HG03025 (cell line): ENCODE measurements at regions not wholly inside any gene's neighbourhood (a gene's known extent, or its start where the extent isn't known, plus 50 kb on each side); places are given as distances from the start of the nearest gene placed in this dataset.
"Not testable (repeated sequence)": the region's sequence is repeated elsewhere in the genome, so short reads cannot be mapped to it uniquely, and the experiment has no call there.

Source experiments
- ATAC-seq: cut with Tn5 transposase; IDR thresholded peaks from one replicate; pipeline ENCODE4 v1.9.1; 2021; ENCODE audit warnings: mild to moderate bottlenecking, moderate library complexity; ENCODE audit not compliant: unreplicated experiment, low FRiP score

DNA sequence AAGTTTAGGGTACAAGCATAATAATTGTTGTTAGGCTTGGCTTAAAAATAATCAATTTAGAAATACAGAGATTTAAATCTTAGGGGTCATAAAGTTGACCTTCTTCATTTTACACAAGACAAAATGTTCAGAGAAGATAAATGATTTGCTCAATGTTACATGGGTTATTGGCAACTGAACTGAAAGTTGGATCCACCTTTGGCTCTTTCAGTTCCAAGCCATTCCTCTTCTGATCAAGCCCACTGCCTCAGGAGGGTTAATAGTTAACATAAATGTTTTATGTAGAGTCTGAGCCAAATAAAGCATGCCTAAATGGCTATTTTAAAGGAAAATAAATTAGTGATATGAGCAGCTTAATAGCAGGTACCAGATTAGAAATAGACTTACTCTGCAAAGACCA lies 79.1 kb upstream of the RHOBTB1 start:
- no peak for ATAC-seq

DNA sequence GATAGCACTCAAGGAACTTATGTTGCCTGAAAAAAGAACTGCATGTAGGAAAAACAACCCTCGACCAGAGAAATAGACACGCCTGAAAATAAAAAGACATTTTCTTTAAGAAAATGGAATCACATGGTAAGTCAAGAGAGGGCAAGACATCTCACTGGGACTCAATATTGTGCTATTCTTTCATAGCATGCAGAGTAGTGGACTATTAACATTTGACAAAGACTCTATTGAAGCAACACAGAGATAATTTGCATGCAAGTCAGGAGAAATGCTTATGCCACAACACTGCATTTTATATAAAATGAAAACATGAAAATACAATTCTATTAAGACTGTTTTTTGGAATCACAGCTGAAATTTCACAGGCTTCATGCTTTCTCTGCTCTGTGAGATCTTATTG lies 77.9 kb upstream of the RHOBTB1 start:
- no peak for ATAC-seq

DNA sequence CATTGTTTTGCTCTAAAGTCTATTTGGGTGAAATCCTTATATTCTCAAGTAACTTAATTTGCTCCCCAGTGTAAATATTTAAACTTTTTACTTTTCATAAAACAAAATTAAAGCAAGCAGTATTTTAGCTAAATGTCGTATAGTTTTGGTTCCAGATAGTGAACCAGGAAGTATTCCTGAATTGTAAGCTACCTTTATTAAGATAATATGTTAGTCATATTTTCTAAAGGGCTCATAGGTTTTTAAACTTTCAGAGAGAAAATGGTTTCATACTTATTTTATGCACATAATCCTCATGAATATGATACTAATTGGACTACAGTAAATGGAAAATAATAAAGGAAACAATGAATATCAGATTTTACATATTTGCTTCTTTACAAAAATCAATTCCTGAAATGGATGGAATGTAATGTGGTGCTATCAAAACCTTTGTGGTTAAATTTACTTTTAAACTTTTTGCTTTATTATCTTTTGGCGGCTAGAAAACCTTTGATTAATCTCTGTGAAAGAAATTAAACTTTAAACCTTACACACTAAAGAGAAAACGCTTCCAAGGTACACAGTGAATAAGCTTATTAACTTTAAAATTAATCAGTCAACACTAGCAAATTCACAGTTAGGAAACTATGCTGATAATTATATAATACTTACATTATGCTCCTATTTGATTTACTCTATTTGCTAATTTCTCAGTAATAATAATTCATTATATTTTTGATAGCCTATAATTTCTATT lies 76.6 kb upstream of the RHOBTB1 start:
- ATAC-seq: no peak

DNA sequence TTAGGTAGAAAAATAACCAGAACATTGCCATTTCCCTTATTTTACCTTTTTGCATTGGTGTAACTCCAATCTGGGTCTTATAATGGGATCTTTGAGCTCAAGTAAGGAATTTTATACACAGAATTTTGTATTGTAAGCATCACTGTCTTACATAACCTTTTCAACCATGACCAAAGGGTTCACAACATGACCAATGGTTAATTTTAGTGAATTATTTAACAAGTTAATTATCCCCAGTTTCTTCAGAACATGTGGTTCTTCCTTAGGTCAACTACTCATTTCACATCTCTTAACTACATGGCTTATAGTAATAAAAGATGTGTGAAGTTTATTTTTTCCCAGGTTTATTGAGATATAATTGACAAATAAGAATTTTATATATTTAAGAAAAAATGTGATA lies 74.2 kb upstream of the RHOBTB1 start:
- ATAC-seq: no peak

DNA sequence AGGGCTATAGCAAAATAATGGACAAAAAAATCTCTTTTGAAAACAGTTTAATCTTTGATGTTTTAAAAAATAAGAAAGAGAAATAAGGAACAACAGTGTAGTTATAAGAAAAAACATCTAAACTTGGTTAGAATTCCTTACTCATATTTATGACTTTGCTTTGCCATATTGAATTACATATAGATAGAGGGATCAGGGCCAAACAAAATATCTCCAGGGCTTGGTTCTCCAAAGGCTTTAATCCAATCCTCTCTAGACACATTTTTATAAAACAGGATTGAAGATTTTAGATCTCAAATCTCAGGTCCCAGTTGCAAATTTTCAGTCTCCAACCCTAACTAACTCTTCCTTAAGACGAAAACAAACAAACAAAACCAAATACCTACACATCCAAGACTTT lies 72.6 kb upstream of the RHOBTB1 start:
- no peak for ATAC-seq

DNA sequence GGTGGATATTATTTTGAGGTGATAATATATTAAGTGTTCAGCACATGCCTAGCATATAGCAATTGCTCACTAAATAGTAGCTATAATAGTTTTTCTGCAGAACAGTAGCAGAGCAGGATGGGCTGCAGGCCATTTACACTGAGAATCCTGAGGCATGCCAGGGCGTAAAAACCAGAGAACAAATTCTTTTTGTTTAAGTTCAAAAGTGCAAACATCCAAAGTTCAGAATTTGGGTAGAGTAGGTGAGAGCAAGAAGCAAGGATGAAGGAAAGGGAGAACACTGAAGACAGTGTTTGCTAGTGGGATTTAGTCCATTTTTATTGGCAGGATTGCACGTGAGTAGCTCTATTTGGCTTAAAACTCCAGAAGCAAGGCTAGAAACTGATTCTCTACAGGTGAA lies 72.0 kb upstream of the RHOBTB1 start:
- no peak for ATAC-seq

DNA sequence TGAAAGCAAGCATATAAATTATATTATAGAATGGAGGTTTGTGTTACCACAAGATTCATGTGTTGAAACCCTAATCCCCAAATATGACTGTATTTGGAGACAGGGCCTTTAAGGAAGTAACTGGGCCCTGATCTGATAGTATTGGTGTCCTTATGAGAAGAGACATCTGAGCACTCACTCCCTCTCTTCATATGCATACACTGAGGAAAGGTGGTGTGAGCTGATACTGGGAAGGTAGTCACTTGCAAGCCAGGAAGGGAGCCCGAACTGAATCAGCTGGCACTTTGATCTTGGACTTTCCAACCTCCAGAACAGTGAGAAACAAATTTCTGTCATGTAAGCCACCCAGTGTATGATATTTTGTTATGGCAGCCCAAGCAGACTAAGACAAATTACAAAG lies 66.9 kb upstream of the RHOBTB1 start:
- ATAC-seq: no peak

DNA sequence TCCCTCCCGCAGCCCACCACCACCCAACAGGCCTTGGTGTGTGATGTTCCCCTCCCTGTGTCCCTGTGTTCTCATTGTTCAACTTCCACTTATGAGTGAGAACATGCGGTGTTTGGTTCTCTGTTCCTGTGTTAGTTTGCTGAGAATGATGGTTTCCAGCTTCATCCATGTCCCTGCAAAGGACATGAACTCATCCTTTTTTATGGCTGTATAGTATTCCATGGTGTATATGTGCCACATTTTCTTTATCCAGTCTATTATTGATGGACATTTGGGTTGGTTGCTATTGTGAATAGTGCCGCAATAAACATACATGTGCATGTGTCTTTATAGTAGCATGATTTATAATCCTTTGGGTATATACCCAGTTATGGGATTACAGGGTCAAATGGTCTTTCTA lies 59.1 kb upstream of the RHOBTB1 start:
- not testable (repeated sequence) for ATAC-seq

DNA sequence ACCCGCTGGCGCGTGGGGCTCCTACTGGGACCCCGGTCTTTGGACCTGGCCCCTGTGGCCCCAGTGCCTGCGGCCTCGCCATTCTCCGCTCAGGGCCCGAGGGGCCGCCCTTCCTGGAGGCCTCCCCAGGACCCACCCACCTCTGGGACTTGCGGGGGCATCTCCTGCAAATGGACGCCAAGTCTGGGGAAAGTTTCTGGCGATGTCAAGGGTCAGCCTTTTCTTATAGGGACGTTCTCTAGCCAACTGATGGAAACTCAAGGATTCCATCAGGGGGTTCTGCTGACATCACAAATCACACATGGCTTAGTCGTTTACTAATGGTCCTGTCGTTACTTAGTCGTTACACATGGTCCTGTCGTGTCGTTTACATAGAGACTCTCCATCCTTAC lies 57.7 kb upstream of the RHOBTB1 start:
- no peak for ATAC-seq

DNA sequence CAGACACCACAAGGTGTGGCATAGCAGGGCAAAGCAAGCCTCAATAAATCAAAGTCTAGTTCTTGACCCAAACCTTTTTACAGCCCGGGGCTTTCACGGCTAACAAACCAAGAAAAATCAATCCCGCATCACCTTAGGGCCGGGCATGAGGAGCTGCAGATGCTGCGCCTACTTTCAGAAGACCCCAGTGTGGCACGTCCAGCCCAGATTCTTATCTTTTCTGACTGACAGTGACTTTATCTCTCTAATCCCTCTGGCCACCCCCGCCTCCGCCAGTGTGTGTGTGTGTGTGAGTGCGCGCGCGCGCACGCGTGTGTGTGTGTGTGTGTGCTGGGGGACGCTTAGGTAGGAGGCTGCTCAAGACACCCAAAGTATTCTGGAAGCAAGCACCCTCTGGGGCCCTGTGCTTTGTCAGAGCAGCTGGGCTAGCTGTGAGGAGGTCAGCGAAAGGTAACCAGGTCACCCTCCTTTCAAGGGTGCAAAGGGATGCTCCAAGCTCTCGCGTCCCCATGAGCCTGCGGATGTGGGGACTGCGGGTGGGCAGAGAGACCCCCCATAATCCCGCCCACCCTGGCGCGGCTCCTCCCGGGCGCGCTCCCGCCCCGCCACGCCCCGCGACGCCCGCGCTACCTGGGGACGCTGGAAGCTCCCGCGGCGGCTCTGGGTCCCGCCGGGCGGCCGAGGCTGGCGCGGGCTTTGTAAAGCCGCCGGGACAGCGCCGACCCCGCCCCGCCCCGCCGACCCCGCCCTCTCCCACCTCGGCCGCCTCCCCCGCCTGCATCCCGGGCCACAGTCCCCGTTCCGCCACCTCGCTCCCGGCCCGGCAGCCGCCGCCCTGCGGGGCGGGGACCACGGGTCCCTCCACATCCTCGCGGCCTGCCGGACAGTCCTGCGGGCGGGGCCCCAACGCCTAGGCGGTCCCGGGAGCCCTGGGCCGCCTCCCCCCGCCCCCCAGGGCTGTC lies 57.1 kb upstream of the RHOBTB1 start:
- no peak for ATAC-seq

DNA sequence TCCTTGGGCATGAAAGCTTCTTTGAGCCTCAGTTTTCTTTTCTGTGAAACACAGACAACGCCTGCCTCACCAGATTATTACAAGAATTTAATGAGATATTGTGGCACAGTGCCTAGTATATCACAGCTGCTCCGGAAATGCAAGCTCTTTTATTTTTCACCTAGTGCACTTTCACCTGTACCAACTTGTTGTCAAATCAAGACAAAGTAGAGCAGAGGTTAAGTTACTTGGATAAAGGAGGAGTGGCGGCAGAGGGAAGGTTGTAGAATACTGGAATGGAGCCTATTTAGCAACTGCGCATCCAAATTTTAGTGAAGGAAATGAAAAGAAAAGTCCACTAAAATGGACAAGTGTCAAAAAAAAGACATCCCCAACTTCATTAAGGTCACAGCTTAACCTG lies 54.9 kb upstream of the RHOBTB1 start:
- ATAC-seq: no peak

DNA sequence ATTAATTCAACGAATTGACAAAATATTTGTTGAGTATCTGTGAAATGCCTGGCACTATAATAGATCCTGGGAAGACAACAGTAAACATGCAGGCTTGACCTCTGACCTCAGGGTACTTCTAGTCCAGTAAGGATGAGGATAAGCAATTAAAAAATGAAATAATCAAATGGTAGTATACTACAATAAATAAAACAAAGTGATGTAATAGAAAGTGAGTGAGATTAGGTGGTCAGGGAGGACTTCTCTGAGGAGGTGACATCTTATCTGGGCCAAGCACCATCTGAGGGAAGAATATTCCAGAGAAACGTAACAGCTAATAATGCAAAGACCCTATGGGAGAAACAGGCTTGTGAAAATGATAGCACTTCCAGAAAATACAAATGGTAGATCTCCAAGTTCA lies 50.1 kb upstream of the RHOBTB1 start:
- no peak for ATAC-seq
